Muscle of arm (tissue), 1 donor: ENCODE measurements at regions not wholly inside any gene's neighbourhood (a gene's known extent, or its start where the extent isn't known, plus 50 kb on each side); places are given as distances from the start of the nearest gene placed in this dataset.

ENCODE experiments used
- DNase-seq: peaks from one replicate; pipeline ENCODE4 v3.0.0-alpha.2; 2013

DNA sequence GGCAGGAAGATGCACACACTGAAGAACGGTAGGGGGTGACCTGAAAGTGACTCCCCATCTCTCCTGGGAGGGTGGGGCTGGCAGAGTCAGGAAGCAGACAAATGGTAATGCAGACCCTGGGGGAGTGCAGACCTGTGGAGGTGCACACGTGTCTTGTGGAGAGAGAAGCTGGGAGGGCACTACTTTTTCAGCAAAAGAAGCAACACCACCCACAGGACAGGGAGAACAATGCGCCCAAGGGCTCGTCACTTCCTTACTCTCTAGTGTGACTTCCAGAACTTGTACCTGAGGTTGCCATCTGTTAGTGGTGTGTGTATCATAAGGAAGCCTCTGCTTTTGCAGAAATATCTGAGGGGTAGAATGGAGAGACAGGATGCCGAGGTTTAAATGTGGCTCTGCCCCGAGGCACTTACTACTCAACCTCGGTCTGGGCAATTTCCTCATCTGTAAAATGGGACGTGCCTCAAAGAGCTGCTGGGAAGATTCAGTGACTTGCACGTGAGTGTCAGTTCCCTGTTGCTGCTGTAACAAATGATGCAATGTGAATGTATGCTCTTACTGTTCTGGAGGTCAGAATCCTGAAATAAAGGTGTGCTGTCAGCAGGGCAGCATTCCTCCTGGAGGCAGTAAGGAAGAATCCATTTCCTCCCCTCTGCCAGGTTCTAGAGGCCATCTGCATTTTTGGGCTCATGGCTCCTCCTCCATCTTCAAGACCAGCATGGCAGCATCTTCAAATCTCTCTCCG, 323.4 kb downstream of the SHANK2 start:
- no peak for DNase-seq

DNA sequence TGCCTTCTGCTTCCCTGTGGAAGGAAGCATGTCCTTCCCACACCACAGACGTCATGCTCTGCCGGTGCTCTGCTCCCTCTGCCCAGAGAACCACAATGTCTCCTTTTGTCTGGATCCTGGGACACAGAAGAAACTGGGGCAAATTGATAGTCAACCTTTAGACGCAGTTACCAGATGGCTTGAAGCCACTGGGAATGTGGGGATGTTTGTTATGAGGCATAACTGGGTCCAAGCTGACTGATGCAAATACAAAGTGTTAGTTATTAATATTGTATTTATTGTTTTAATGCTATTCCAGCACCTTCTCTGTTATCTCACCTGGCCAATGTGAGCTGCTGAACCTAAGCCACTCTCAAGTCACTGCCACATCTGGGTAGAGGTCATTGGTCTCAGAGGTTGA, 322.2 kb downstream of the SHANK2 start:
- no peak for DNase-seq

DNA sequence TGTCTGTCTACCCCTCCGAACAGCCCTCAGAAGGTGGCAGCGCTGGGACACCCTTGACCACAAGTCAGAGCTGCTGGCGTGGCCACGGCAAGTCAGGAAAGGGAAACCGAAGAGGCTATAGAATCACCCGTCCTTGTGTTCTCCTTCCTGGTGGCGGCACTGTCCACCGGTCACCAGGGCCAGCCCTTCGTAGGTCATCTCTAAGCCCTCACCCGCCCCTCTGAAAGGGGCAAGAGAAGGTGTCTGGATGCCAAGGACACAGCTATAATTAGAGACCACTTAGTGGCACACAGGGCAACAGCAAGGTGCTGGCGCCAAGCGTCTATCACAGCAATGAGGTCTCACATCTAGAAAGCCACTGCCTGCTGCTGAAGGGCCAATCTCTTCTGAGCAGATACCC, 320.9 kb downstream of the SHANK2 start:
- DNase-seq: no peak

DNA sequence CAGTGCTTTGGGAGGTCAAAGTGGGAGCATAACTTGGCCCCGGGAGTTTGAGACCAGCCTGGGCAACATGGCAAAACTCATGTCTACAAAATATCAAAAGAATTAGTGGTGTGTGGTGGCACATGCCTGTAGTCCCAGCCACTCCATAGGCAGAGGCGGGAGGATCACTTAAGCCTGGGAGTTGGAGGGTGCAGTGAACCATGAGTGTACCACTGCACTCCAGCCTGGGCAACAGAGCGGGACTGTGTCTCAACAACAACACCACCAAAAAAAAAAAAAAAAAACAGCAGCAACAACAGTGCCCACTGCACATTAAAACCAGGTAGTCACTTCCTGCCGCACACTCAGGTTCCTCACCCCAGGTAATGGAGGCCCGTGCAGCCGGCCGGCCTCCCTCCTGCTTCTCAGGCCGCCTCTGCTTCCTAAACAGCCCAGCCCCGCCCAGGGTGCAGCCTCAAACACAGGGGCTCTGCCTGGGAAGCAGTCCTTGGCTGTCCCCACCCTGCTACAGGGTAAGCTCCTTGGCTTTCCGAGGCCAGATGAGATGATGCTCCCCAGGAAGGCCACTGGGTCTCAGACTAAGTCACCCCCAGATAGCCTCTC, 318.3 kb downstream of the SHANK2 start:
- DNase-seq: no peak

DNA sequence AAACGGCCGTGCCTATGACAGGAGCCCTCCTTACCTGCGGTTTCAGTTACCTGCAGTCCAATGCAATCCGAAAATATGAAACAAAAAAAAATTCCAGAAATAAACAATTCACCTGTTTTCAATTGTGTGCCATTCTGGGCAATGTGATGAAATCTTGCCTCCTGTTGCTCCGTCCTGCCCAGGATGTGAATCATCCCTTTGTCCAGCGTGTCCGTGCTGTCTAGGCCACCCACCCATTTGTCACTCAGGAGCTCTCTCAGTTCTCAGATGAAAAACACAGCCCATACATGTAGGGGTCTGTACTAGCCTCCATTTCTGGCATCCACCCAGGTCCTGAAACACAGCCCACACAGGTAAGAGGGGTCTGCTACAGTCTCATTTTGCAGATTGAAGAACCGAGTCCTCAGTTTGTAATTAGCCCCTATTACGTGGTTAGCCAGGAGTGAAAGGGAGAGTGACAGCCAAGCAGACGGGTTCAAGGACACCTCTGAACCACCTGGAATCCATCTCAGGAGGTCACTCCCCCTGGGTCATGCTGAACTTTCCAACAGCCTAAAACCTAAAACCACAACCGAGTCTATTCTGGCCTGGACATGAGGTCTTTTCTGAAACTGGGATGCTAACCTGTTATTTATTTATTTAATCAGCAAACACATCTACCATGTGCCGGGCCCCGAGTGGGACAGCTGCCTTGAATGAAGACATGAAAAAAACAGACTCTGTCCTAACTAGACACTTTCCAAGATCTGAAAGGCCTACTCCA, 317.2 kb downstream of the SHANK2 start:
- DNase-seq: no peak

DNA sequence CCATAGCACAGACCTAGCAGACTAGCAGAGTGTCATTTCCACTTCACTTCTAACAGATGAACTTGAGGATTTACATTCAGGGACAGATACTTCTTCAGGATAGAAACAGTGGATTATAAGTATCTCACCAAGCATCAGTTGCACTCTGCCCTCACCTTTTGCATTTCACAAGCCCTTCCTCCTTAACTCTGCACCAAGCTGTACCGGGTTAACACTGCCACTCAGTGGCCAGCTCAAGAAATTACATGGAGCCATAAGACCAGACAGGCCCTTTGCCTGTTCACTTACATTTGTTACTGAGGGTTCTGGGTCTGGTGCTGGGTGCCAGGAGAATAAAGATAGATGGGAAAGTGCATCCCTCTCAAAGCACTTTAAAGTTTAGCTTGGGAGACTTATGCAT, 309.8 kb downstream of the SHANK2 start:
- DNase-seq: no peak

DNA sequence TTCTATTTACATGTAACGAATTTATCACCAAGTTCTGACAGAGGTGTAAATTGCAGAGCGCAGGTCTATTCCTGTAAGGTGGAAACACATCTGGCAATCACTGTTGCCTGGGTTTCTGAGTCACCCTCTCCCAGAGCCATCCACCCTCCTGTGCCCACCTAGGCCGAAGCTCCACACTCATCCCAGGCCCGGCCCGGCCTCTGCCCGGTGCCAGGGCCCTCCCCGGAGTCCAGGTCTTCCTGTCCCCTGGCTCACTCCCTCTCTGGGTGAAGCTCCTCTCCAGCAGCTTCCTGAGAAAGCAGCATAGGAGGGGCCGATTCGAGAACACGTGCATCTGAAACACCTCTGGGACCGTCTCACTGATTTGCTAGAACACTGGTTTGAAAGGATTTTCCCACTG, 308.2 kb downstream of the SHANK2 start:
- no peak for DNase-seq

DNA sequence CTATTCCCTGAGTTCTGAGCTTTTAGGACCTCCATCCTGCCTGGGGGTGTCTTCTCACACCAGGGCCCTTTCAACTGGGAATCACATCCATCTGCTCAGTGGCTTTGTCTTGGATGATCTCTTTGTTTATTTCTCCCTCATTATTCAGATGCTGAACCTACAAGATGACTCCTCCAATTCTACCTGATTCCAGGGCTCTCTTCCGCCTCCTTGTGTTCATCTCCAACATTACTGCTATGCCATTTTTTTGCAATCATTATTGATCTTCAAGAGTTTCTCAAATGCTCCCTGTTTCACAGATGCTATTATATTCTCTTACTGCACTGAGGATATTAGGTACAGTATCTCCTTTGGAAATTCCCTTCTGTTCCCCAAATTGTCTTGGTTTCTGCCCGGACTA, 307.7 kb downstream of the SHANK2 start:
- no peak for DNase-seq

DNA sequence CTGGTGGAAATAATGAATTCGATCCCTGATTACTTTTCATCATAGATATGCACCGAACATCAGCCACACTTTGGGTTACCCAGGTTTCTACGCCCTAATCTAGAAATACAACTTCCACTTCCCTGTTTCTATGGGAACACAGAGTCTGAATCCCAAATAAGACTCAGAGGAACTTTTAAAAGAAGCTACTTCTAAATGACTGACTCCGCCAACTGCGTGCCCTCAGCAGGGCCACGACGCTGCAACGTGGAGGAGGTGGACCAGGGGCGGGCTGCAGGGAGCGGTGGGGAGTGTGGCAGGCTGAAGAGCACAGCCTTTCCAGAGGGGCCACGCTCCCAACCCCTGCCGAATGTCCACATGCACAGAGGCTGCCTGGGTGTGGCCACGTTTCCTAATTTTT, 304.0 kb downstream of the SHANK2 start:
- DNase-seq: no peak

DNA sequence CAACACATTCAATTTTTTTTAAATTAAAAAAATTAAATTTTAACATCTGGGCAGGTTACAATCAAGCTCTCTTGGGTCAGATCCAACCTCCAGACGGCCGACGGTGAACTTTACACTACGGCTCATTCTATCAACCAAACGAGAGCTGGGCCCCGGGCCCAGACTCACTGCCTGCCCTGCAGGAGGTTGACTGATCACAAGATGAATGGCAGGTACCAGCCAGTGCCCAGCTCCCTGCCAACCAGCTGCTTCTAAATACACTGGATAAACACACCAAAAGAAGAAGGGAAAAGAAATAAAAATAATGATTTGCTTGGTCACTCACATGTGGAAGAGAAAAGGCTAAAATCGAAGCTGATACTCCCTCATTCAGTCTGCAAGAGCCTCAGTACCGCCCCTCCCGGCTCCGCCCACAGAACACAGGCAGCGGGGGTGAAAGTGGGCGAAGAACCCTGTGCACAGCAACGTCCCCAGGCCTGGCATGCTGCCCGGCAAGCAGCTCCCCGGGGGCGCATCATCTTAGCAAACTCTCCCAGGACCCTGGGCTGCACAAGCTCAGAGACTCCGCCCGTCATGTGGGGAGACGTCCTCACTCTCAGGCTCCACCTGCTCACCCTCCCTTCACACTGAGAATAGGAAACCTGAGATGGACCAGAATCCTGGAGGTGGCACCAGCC, 303.4 kb downstream of the SHANK2 start:
- DNase-seq: no peak

DNA sequence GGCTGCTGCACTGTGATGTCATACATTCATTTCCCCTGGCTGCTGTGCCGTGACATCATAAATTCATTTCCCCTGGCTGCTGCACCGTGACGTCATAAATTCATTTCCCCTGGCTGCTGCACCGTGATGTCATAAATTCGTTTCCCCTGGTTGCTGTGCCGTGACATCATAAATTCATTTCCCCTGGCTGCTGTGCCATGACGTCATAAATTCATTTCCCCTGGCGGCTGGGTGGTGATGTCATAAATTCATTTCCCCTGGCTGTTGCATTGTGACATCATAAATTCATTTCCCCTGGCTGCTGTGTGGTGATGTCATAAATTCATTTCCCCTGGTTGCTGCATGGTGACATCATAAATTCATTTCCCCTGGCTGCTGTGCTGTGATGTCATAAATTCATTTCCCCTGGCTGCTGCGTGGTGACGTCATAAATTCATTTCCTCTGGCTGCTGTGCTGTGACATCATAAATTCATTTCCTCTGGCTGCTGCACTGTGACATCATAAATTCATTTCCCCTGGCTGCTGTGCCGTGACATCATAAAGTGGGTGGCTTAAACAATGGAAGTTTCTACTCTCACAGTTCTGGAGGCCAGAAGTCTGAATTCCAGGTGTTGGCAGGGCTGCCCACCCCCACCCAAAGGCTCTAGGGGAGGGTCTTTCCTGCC, 301.1 kb downstream of the SHANK2 start:
- no peak for DNase-seq

DNA sequence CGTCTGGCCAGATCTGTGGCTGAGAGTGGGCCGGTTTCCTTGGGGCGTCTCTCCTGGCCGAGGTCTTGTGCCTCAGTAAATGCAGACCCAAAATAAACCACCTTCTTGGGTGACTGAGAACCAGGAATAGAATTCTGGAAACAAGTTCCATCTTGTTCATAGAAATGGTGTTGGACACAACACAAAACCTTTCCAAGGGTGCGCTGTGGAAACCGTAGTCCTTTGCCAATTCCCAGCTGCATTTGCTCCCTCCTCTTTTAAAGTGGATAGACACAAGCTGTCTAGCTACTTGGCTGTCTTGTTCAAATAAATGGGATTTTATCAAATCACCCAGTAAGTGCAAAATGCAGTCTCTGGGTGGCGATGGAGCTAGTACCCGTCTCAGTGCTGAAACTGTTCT, 300.2 kb downstream of the SHANK2 start:
- no peak for DNase-seq

DNA sequence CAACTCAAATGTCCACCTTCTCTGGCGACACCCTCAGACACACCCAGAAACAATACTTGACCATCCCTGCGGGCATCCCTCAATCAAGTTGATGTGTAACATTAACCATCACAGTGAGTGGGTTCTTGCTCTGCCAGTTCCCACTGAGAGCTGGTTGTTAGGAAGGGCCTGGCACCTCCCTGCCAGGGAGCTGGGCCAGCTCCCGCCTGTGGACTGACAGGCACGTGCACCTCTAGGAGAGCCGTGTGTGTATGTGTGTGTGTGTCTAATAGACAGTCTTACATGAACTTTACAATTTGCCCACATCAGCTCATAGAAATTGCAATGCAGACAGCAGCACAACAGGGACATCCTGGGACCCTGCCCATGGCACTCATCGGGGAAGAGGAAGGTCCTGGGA, 298.7 kb downstream of the SHANK2 start:
- DNase-seq: no peak

DNA sequence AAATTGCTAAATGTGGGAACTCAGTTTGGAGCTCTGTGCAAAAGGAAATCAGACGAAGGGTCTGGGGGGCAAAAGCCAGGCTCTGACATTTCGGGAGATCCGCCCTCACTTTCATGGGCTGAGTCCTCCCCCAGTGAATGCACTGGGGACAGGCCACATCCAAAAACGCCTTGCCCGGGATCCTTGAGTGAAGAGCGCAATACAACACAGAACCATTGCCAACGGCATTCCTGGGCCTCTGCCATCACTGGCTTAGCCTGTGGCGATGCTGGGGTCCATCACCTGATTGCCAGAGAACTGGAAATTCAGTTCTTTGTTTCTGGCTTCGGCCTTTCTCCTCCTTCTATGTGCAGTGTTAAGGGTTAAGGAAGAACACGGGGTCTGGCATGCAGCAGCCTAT, 297.9 kb downstream of the SHANK2 start:
- DNase-seq: no peak
